ENCODE measurements at regions not wholly inside any gene's neighbourhood (a gene's known extent, or its start where the extent isn't known, plus 50 kb on each side); places are given as distances from the start of the nearest gene placed in this dataset.

- no peak overlapping the region for H3K9ac ChIP-seq (ENCODE audit: low read length in 2 of 2)
- H3K36me3 ChIP-seq (ENCODE audit: control insufficient read depth in 2 of 2, insufficient read depth in 2 of 2, low read length in 2 of 2), result peaks cover 0 to 6% of the 10 kb centered on the region in 2 donors
- H3K4me1 ChIP-seq (ENCODE audit: control insufficient read depth, insufficient read depth, low read length), result peaks cover 83% of the 10 kb centered on the region
- no peaks in the 10 kb centered on the region for H3K9me3 ChIP-seq (ENCODE audit: control insufficient read depth in 2 of 2, low read length in 2 of 2)
- peak overlapping the region; percentile 55 for H3K27ac ChIP-seq (ENCODE audit: low read length)
- H3K27me3 ChIP-seq (ENCODE audit: control insufficient read depth in 1 of 2, insufficient read depth in 2 of 2, low read length in 2 of 2), result no peaks in the 10 kb centered on the region
- no peak overlapping the region for H3K4me3 ChIP-seq (ENCODE audit: low read length in 2 of 2)
Observed at GRCh38 chr17:77455111-77455890, 314.5 kb downstream of the SEC14L1 start.

- no peak overlapping the region for H3K9ac ChIP-seq (ENCODE audit: low read length in 2 of 2)
- H3K36me3 ChIP-seq (ENCODE audit: control insufficient read depth in 2 of 2, insufficient read depth in 2 of 2, low read length in 2 of 2), result peaks cover 0 to 6% of the 10 kb centered on the region in 2 donors
- H3K9me3 ChIP-seq (ENCODE audit: control insufficient read depth in 2 of 2, low read length in 2 of 2), result no peaks in the 10 kb centered on the region
- H3K27me3 ChIP-seq (ENCODE audit: control insufficient read depth in 1 of 2, insufficient read depth in 2 of 2, low read length in 2 of 2), result no peaks in the 10 kb centered on the region
- no peak overlapping the region for H3K4me3 ChIP-seq (ENCODE audit: low read length in 2 of 2)
- no peak overlapping the region for H3K27ac ChIP-seq (ENCODE audit: low read length)
- H3K4me1 ChIP-seq (ENCODE audit: control insufficient read depth, insufficient read depth, low read length), result peaks cover 81% of the 10 kb centered on the region
Observed at GRCh38 chr17:77455891-77456260, 315.1 kb downstream of the SEC14L1 start.

GRCh38 chr17:77456271-77456950, 315.6 kb downstream of the SEC14L1 start:
- H3K9me3 ChIP-seq (ENCODE audit: control insufficient read depth in 2 of 2, low read length in 2 of 2), result no peaks in the 10 kb centered on the region
- peaks cover 0 to 6% of the 10 kb centered on the region in 2 donors for H3K36me3 ChIP-seq (ENCODE audit: control insufficient read depth in 2 of 2, insufficient read depth in 2 of 2, low read length in 2 of 2)
- no peak overlapping the region for H3K9ac ChIP-seq (ENCODE audit: low read length in 2 of 2)
- no peak overlapping the region for H3K4me3 ChIP-seq (ENCODE audit: low read length in 2 of 2)
- peaks cover 76% of the 10 kb centered on the region for H3K4me1 ChIP-seq (ENCODE audit: control insufficient read depth, insufficient read depth, low read length)
- no peak overlapping the region for H3K27ac ChIP-seq (ENCODE audit: low read length)
- no peaks in the 10 kb centered on the region for H3K27me3 ChIP-seq (ENCODE audit: control insufficient read depth in 1 of 2, insufficient read depth in 2 of 2, low read length in 2 of 2)

GRCh38 chr17:77456951-77457548, 316.3 kb downstream of the SEC14L1 start:
- peaks cover 69% of the 10 kb centered on the region for H3K4me1 ChIP-seq (ENCODE audit: control insufficient read depth, insufficient read depth, low read length)
- no peak overlapping the region for H3K9ac ChIP-seq (ENCODE audit: low read length in 2 of 2)
- no peak overlapping the region for H3K4me3 ChIP-seq (ENCODE audit: low read length in 2 of 2)
- peaks cover 0 to 6% of the 10 kb centered on the region in 2 donors for H3K36me3 ChIP-seq (ENCODE audit: control insufficient read depth in 2 of 2, insufficient read depth in 2 of 2, low read length in 2 of 2)
- no peaks in the 10 kb centered on the region for H3K9me3 ChIP-seq (ENCODE audit: control insufficient read depth in 2 of 2, low read length in 2 of 2)
- H3K27ac ChIP-seq (ENCODE audit: low read length), result peak overlapping the region; percentile 24
- no peaks in the 10 kb centered on the region for H3K27me3 ChIP-seq (ENCODE audit: control insufficient read depth in 1 of 2, insufficient read depth in 2 of 2, low read length in 2 of 2)

- no peaks in the 10 kb centered on the region for H3K27me3 ChIP-seq (ENCODE audit: control insufficient read depth in 1 of 2, insufficient read depth in 2 of 2, low read length in 2 of 2)
- no peak overlapping the region for H3K9ac ChIP-seq (ENCODE audit: low read length in 2 of 2)
- H3K27ac ChIP-seq (ENCODE audit: low read length), result peak overlapping the region; percentile 24
- H3K9me3 ChIP-seq (ENCODE audit: control insufficient read depth in 2 of 2, low read length in 2 of 2), result no peaks in the 10 kb centered on the region
- H3K4me3 ChIP-seq (ENCODE audit: low read length in 2 of 2), result no peak overlapping the region
- peaks cover 0 to 6% of the 10 kb centered on the region in 2 donors for H3K36me3 ChIP-seq (ENCODE audit: control insufficient read depth in 2 of 2, insufficient read depth in 2 of 2, low read length in 2 of 2)
- peaks cover 63% of the 10 kb centered on the region for H3K4me1 ChIP-seq (ENCODE audit: control insufficient read depth, insufficient read depth, low read length)
Observed at GRCh38 chr17:77457572-77458201, 316.9 kb downstream of the SEC14L1 start.

- no peak overlapping the region for H3K27ac ChIP-seq (ENCODE audit: low read length)
- no peak overlapping the region for H3K4me3 ChIP-seq (ENCODE audit: low read length in 2 of 2)
Observed at GRCh38 chr17:77458202-77459017, 317.6 kb downstream of the SEC14L1 start.

GRCh38 chr17:77459018-77459755, 318.4 kb downstream of the SEC14L1 start:
- Histone ChIP-seq H3K9ac (ENCODE audit: low read length in 2 of 2) (no peak overlapping the region), H3K4me1 (ENCODE audit: control insufficient read depth, insufficient read depth, low read length) (peaks cover 49% of the 10 kb centered on the region)

More at GRCh38 chr17:77458202-77459017, 317.6 kb downstream of the SEC14L1 start:
- Histone ChIP-seq H3K36me3 (ENCODE audit: control insufficient read depth in 2 of 2, insufficient read depth in 2 of 2, low read length in 2 of 2) (peaks cover 0 to 6% of the 10 kb centered on the region in 2 donors), H3K9ac (ENCODE audit: low read length in 2 of 2) (no peak overlapping the region), H3K4me1 (ENCODE audit: control insufficient read depth, insufficient read depth, low read length) (peaks cover 57% of the 10 kb centered on the region), H3K9me3 (ENCODE audit: control insufficient read depth in 2 of 2, low read length in 2 of 2) (no peaks in the 10 kb centered on the region), H3K27me3 (ENCODE audit: control insufficient read depth in 1 of 2, insufficient read depth in 2 of 2, low read length in 2 of 2) (no peaks in the 10 kb centered on the region)

GRCh38 chr17:77460514-77461046, 319.8 kb downstream of the SEC14L1 start:
- H3K9ac ChIP-seq (ENCODE audit: low read length in 2 of 2), result no peak overlapping the region

More at GRCh38 chr17:77459018-77459755, 318.4 kb downstream of the SEC14L1 start:
- Histone ChIP-seq H3K36me3 (ENCODE audit: control insufficient read depth in 2 of 2, insufficient read depth in 2 of 2, low read length in 2 of 2) (peaks cover 0 to 6% of the 10 kb centered on the region in 2 donors), H3K9me3 (ENCODE audit: control insufficient read depth in 2 of 2, low read length in 2 of 2) (no peaks in the 10 kb centered on the region), H3K27me3 (ENCODE audit: control insufficient read depth in 1 of 2, insufficient read depth in 2 of 2, low read length in 2 of 2) (no peaks in the 10 kb centered on the region), H3K27ac (ENCODE audit: low read length) (no peak overlapping the region), H3K4me3 (ENCODE audit: low read length in 2 of 2) (no peak overlapping the region)

GRCh38 chr17:77461277-77462057, 320.7 kb downstream of the SEC14L1 start:
- Histone ChIP-seq H3K9ac (ENCODE audit: low read length in 2 of 2) (no peak overlapping the region), H3K4me1 (ENCODE audit: control insufficient read depth, insufficient read depth, low read length) (peaks cover 42% of the 10 kb centered on the region), H3K9me3 (ENCODE audit: control insufficient read depth in 2 of 2, low read length in 2 of 2) (no peaks in the 10 kb centered on the region), H3K27ac (ENCODE audit: low read length) (peak overlapping the region; percentile 31), H3K27me3 (ENCODE audit: control insufficient read depth in 1 of 2, insufficient read depth in 2 of 2, low read length in 2 of 2) (no peaks in the 10 kb centered on the region), H3K4me3 (ENCODE audit: low read length in 2 of 2) (no peak overlapping the region), H3K36me3 (ENCODE audit: control insufficient read depth in 2 of 2, insufficient read depth in 2 of 2, low read length in 2 of 2) (no peaks in the 10 kb centered on the region)

More at GRCh38 chr17:77460514-77461046, 319.8 kb downstream of the SEC14L1 start:
- no peaks in the 10 kb centered on the region for H3K9me3 ChIP-seq (ENCODE audit: control insufficient read depth in 2 of 2, low read length in 2 of 2)
- peak overlapping the region in 1 of 2 donors; percentile 12 for H3K4me3 ChIP-seq (ENCODE audit: low read length in 2 of 2)
- H3K27ac ChIP-seq (ENCODE audit: low read length), result no peak overlapping the region
- peaks cover 0 to 3% of the 10 kb centered on the region in 2 donors for H3K36me3 ChIP-seq (ENCODE audit: control insufficient read depth in 2 of 2, insufficient read depth in 2 of 2, low read length in 2 of 2)
- H3K27me3 ChIP-seq (ENCODE audit: control insufficient read depth in 1 of 2, insufficient read depth in 2 of 2, low read length in 2 of 2), result no peaks in the 10 kb centered on the region
- H3K4me1 ChIP-seq (ENCODE audit: control insufficient read depth, insufficient read depth, low read length), result peaks cover 41% of the 10 kb centered on the region
